GM12878 (cell line): ENCODE measurements at regions not wholly inside any gene's neighbourhood (a gene's known extent, or its start where the extent isn't known, plus 50 kb on each side); places are given as distances from the start of the nearest gene placed in this dataset.

ENCODE experiments used
- FOXM1 ChIP-seq: IDR thresholded peaks from 2 replicates; pipeline ENCODE4 v1.6.1; 2012; ENCODE audit warnings: low read depth, mild to moderate bottlenecking, inconsistent platforms, low read length, moderate library complexity
- HDAC6 ChIP-seq: fragments of 200-600 bp; sonication (generic); IDR thresholded peaks from one replicate; pipeline ENCODE4 v1.8.0; 2017; ENCODE audit warnings: antibody characterized with exemption; ENCODE audit not compliant: unreplicated experiment
- POLR2AphosphoS2 ChIP-seq: IDR thresholded peaks from 2 replicates; pipeline ENCODE4 v1.6.1; 2011; ENCODE audit warnings: low read depth, mild to moderate bottlenecking, low read length, improper control_type of control experiment, moderate library complexity
- YBX1 ChIP-seq: fragments of 450-650 bp; IDR thresholded peaks from 2 replicates; pipeline ENCODE4 v1.6.1; 2016; ENCODE audit warnings: antibody characterized with exemption
- TF ChIP-seq, protein P1 (sequence below): IDR thresholded peaks from 2 replicates; pipeline ENCODE4 v1.6.1; 2012; ENCODE audit warnings: mild to moderate bottlenecking, low read depth, low read length

DNA sequence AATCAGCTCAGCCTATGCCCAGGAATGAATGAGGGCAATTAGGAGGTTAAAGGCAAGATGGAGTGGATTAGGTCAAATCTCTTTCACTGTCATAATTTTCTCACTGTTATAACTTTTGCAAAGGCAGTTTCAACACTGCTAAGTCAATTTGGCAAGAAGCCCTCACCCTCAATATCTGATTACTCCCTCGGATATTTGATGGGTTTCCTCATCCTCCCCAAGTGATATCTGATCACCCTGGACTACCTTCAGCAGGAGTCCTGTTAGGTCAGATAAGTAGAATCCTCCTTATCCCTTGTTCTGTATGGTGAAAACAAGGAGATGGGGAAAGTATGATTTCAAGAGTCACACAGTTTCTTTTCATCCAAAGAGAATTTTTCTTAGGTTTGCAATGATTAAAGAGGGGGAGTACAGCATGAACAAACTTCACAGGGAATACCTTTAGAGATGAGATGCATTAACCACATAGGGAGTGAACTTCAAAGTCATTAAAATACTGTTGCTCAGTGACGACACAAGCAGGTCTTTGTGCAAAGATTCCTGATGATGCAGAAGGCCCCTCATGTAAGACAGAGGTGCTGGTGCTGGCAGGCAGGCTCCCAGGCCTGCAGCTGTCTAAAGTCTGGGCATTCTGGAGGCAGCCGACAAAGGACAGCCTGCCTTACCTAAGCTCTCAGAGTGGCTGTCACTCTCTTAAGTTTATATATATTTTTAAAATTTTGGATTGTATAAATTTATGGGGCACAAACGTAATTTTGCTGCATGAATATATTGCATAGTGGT lies 75.4 kb upstream of the POM121L12 start:
- TF ChIP-seq HDAC6 (no peak), FOXM1 (no peak), YBX1 (no peak), POLR2AphosphoS2 (no peak)
- TF ChIP-seq, protein P1, sequence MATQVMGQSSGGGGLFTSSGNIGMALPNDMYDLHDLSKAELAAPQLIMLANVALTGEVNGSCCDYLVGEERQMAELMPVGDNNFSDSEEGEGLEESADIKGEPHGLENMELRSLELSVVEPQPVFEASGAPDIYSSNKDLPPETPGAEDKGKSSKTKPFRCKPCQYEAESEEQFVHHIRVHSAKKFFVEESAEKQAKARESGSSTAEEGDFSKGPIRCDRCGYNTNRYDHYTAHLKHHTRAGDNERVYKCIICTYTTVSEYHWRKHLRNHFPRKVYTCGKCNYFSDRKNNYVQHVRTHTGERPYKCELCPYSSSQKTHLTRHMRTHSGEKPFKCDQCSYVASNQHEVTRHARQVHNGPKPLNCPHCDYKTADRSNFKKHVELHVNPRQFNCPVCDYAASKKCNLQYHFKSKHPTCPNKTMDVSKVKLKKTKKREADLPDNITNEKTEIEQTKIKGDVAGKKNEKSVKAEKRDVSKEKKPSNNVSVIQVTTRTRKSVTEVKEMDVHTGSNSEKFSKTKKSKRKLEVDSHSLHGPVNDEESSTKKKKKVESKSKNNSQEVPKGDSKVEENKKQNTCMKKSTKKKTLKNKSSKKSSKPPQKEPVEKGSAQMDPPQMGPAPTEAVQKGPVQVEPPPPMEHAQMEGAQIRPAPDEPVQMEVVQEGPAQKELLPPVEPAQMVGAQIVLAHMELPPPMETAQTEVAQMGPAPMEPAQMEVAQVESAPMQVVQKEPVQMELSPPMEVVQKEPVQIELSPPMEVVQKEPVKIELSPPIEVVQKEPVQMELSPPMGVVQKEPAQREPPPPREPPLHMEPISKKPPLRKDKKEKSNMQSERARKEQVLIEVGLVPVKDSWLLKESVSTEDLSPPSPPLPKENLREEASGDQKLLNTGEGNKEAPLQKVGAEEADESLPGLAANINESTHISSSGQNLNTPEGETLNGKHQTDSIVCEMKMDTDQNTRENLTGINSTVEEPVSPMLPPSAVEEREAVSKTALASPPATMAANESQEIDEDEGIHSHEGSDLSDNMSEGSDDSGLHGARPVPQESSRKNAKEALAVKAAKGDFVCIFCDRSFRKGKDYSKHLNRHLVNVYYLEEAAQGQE = no peak
